ENCODE measurements at regions not wholly inside any gene's neighbourhood (a gene's known extent, or its start where the extent isn't known, plus 50 kb on each side); places are given as distances from the start of the nearest gene placed in this dataset.

DNA sequence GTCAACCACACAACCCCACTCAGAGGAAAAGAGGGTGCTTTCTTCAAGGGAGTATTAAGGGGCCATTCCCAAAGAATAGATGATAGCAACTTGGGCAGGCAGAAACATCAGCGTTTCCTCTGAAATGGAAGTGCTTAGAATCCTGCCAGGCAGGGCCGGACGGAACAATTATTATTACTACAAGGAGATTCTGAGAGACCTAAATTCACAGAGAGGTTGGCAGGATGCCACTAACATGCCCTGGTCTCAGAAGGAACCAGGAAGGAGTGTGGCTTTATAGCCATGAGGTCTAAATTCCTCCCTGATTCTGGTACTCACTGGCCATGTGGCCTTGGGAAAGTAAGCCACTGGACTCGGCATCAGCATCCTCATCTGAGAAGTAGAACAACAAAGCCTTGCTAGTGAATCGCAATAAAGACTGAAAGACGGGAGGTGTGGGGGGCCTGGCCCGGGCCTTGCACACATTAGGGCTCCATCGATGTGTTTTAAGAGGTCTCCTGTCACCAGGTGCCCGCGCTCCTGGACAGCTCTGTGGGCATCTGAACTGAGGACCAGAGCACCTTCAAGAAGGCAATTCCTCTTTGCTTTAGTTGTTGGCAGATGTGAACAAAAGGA is 131.5 kb downstream of the OAT start:
- DNase-seq (ENCODE audit: insufficient read length, low spot score) (no peak), FAIRE-seq (no peak)
- TF ChIP-seq, protein P1, sequence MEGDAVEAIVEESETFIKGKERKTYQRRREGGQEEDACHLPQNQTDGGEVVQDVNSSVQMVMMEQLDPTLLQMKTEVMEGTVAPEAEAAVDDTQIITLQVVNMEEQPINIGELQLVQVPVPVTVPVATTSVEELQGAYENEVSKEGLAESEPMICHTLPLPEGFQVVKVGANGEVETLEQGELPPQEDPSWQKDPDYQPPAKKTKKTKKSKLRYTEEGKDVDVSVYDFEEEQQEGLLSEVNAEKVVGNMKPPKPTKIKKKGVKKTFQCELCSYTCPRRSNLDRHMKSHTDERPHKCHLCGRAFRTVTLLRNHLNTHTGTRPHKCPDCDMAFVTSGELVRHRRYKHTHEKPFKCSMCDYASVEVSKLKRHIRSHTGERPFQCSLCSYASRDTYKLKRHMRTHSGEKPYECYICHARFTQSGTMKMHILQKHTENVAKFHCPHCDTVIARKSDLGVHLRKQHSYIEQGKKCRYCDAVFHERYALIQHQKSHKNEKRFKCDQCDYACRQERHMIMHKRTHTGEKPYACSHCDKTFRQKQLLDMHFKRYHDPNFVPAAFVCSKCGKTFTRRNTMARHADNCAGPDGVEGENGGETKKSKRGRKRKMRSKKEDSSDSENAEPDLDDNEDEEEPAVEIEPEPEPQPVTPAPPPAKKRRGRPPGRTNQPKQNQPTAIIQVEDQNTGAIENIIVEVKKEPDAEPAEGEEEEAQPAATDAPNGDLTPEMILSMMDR (IDR thresholded peaks at IDR 0.05; ENCODE audit: insufficient read depth, missing control alignments) = no peak

DNA sequence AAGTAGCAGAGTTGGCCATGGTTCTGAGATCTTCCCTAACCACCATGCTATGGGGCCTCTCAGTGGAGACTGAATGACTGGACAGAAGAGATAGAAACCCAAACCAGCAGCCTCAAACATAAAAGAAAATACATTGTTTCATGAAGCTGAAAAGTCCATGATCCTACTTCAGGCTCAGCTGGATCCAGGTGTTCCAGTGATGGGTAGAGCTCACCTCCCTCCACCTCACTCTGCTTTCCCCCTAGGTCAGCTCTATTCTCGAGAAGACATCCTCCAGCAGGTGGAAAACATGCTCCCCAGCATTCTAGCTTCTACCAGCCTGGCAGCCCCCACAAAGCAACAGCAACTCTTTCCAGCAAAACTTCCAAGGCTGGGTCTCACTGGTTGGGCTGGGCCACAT is 132.1 kb downstream of the OAT start:
- DNase-seq (ENCODE audit: insufficient read length, low spot score) (no peak), FAIRE-seq (no peak)
- TF ChIP-seq, protein P1 (IDR thresholded peaks at IDR 0.05; ENCODE audit: insufficient read depth, missing control alignments) = no peak

DNA sequence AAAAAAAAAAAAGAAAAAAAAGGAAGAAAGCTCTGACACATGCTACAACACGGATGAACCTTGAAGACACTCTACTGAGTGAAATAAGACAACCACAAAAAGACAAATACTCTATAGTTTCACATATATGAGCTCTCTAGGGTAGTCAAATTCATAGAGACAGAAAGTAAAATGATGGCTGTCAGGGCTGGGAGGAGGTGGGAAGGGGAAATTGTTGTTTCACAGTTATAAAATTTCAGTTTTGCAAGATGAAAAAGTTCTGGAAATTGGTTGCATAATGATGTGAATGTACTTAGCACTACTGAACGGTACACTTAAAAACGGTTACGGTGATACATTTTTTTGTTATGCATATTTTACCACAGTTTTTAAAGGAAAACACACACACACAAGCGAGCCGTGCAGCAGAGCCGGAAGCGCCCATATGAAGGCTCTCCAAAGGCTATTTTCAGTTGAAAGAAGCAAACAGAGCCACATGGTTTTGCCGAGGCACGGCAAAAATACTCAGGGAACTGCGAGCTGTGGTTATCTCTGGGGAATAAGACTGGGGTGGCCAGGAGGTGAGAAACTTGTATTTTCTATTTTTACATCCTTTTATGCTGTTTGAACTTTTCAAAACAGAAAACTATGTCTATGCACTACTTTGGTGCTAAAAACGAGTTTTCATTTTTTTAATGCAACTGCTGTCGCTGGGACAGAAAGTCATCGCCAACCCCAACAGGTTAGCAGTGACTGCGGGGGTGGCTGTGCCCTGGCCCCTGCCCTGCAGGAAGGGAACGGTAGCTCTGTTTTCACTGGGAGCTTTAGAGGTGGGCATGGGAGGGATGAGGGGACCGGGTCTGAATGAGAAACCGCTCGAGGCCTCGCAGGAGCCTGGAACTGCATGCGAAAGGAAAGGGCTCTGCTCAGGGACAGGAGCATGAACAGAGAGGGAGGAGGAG is 132.9 kb downstream of the OAT start:
- no peak for FAIRE-seq
- no peak for DNase-seq (ENCODE audit: insufficient read length, low spot score)

DNA sequence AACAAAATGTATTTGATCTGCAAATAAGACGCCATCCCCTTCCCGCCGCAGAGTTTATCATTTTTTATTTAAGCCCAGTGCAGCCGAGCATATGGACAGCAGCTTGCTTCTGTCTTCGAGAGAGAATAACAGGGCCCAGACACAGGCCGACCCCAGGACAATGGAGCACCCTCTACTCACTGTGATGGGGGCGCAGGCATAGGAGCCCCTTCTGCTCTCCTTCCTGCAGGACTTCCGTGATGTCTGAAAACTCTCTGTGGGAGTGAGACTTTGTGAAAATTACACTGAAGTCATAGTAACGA is 134.8 kb downstream of the OAT start:
- FAIRE-seq (no peak), DNase-seq (ENCODE audit: insufficient read length, low spot score) (no peak)
- TF ChIP-seq, protein P1 (IDR thresholded peaks at IDR 0.05; ENCODE audit: insufficient read depth, missing control alignments) = no peak

More for the DNA sequence above, 132.9 kb downstream of the OAT start:
- TF ChIP-seq, protein P1 (IDR thresholded peaks at IDR 0.05; ENCODE audit: insufficient read depth, missing control alignments) = no peak

DNA sequence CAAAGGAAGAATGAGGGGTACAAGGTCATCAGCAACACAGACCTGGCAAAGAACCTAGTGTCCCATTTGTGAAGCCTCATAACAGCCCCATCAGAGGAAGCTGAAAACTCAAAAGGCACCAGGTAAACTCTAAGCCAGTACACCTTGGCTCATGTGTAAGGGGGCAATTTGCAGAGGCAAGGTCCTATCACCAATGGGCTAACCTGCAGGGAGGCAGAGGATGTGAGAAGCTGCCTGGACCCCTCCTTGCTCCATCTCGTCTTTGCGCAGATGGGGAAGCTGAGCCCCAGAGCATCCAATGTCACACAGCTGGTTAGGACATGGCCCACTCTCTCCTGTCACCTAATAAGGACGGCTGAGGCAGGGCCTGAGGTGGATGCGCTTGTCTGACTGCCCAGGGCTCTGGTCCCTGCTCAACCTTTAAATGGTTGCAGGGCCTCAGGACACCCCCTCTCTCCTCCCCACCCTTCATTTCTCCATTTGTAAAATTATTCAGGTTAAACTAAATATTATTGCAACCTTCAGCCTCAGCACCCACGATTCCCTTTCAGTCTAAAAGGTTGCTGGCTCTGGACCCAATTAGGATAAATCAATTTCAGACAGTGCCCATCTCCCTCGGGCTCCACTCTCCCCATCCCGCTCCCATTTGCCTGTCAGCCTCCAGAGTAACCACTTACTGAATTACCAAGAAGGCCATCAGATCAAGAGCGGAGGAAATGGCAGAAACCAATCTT is 135.3 kb downstream of the OAT start:
- TF ChIP-seq, protein P1 (IDR thresholded peaks at IDR 0.05; ENCODE audit: insufficient read depth, missing control alignments) = no peak
- DNase-seq (ENCODE audit: insufficient read length, low spot score) (no peak), FAIRE-seq (no peak)

DNA sequence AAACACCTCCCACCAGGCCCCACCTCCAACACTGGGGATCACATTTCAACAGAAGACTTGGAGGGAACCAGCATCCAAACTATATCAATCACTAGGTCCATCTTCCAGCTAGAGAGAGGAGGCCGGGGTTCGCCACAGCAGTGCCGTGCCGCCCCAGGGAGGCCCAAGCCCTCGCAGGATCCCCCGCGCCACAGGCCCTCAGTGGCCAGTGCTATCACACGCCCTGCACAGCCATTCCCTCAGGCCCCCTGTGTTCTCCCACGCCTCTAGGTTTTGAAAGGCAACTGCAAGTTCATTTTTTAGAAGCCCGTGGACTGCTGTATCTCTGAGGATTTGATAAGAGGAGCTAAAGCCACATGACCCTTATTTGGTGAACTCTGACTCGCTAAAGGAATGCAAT is 136.4 kb downstream of the OAT start:
- TF ChIP-seq, protein P1 (IDR thresholded peaks at IDR 0.05; ENCODE audit: insufficient read depth, missing control alignments) = no peak
- DNase-seq (ENCODE audit: insufficient read length, low spot score) (no peak), FAIRE-seq (no peak)

Data from D721Med (cell line).